Loucy (cell line): ENCODE measurements at regions not wholly inside any gene's neighbourhood (a gene's known extent, or its start where the extent isn't known, plus 50 kb on each side); places are given as distances from the start of the nearest gene placed in this dataset.

ENCODE experiments used
- H2AFZ ChIP-seq: fragments of 200-600 bp; sonication (generic); 2 replicates; pipeline ENCODE4 v1.6.0; 2016; ENCODE audit warnings: antibody characterized with exemption, mild to moderate bottlenecking, low read length, moderate library complexity
- H3F3A ChIP-seq: fragments of 200-600 bp; 2 replicates; pipeline ENCODE4 v1.6.0; 2016; ENCODE audit warnings: antibody characterized with exemption, low read depth, mild to moderate bottlenecking
- H3K27me3 ChIP-seq: fragments of 200-600 bp; sonication (generic); 2 replicates; pipeline ENCODE4 v1.6.1; 2014; ENCODE audit warnings: low read length, mild to moderate bottlenecking; ENCODE audit not compliant: insufficient read depth, poor library complexity, severe bottlenecking
- H3K36me3 ChIP-seq: fragments of 200-600 bp; sonication (generic); 2 replicates; pipeline ENCODE4 v1.6.1; 2016; ENCODE audit warnings: low read length; ENCODE audit not compliant: insufficient read depth
- H3K4me1 ChIP-seq: fragments of 200-600 bp; sonication (generic); 2 replicates; pipeline ENCODE4 v1.5.1; 2014; ENCODE audit warnings: low read length, mild to moderate bottlenecking; ENCODE audit not compliant: insufficient read depth, poor library complexity, severe bottlenecking
- H3K4me2 ChIP-seq: fragments of 200-600 bp; sonication (generic); 2 replicates; pipeline ENCODE4 v1.6.0; 2014; ENCODE audit warnings: antibody characterized with exemption, low read length, low read depth, mild to moderate bottlenecking; ENCODE audit not compliant: poor library complexity, severe bottlenecking
- H3K4me3 ChIP-seq: fragments of 200-600 bp; sonication (generic); 2 replicates; pipeline ENCODE4 v1.5.1; 2014; ENCODE audit warnings: low read length, mild to moderate bottlenecking, mixed read lengths; ENCODE audit not compliant: poor library complexity, severe bottlenecking
- H3K79me2 ChIP-seq: fragments of 200-600 bp; sonication (generic); 2 replicates; pipeline ENCODE4 v1.6.1; 2014; ENCODE audit warnings: low read length; ENCODE audit not compliant: insufficient read depth
- H3K9ac ChIP-seq: fragments of 200-600 bp; sonication (generic); 2 replicates; pipeline ENCODE4 v1.6.0; 2014; ENCODE audit warnings: mild to moderate bottlenecking, low read depth, low read length, moderate library complexity; ENCODE audit not compliant: poor library complexity, severe bottlenecking
- H3K9me2 ChIP-seq: fragments of 200-600 bp; sonication (generic); replicated peaks from 2 replicates; pipeline ENCODE4 v1.6.1; 2016; ENCODE audit warnings: low read depth, low read length, mixed read lengths
- H3K9me3 ChIP-seq: fragments of 200-600 bp; sonication (generic); 2 replicates; pipeline ENCODE4 v1.6.1; 2014; ENCODE audit warnings: mild to moderate bottlenecking, antibody characterized with exemption, low read length, low read depth; ENCODE audit not compliant: insufficient read depth
- H4K20me1 ChIP-seq: fragments of 200-600 bp; sonication (generic); 2 replicates; pipeline ENCODE4 v1.6.0; 2014; ENCODE audit warnings: antibody characterized with exemption, low read length, mild to moderate bottlenecking; ENCODE audit not compliant: insufficient read depth, poor library complexity, severe bottlenecking
- EZH2phosphoT487 ChIP-seq: fragments of 200-600 bp; IDR thresholded peaks from 2 replicates; pipeline ENCODE4 v1.6.1; 2018; ENCODE audit warnings: antibody characterized with exemption, mild to moderate bottlenecking, moderate library complexity, borderline replicate concordance
- TF ChIP-seq, protein P1 (sequence below): fragments of 200-600 bp; sonication (generic); conservative IDR thresholded peaks from 2 replicates; pipeline ENCODE4 v1.5.1; 2014; ENCODE audit warnings: mild to moderate bottlenecking, antibody characterized with exemption, low read length

DNA sequence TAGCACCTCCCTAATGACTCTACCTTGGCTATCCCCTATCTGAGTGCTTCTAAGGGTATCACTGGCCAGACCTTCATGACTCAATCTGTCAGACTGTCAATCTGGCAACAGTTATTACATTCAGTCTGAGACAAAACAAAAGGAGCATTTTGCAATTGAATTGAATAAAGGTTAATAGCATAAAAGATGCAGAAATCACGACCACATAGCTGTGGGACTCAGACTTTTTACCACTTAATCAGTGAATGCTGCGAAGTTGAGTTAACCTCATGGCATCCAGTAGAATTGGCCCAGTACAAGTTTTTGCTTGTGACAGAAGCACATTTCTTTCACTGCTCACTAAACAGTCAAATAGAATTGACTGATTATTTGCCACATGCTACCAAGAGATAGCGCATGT, 480.7 kb upstream of the DPPA4 start:
- Histone ChIP-seq H3K9me3 (no peaks in the 10 kb centered on the region), H3K4me1 (no peaks in the 10 kb centered on the region), H3K9ac (no peak overlapping the region), H3K79me2 (no peaks in the 10 kb centered on the region), H3F3A (no peaks in the 10 kb centered on the region), H4K20me1 (no peaks in the 10 kb centered on the region), H3K4me3 (no peak overlapping the region), H3K36me3 (no peaks in the 10 kb centered on the region), H2AFZ (no peak overlapping the region), H3K27me3 (no peaks in the 10 kb centered on the region), H3K9me2 (no peaks in the 10 kb centered on the region), H3K4me2 (no peak overlapping the region)
- no peak for TF ChIP-seq EZH2phosphoT487
- TF ChIP-seq, protein P1, sequence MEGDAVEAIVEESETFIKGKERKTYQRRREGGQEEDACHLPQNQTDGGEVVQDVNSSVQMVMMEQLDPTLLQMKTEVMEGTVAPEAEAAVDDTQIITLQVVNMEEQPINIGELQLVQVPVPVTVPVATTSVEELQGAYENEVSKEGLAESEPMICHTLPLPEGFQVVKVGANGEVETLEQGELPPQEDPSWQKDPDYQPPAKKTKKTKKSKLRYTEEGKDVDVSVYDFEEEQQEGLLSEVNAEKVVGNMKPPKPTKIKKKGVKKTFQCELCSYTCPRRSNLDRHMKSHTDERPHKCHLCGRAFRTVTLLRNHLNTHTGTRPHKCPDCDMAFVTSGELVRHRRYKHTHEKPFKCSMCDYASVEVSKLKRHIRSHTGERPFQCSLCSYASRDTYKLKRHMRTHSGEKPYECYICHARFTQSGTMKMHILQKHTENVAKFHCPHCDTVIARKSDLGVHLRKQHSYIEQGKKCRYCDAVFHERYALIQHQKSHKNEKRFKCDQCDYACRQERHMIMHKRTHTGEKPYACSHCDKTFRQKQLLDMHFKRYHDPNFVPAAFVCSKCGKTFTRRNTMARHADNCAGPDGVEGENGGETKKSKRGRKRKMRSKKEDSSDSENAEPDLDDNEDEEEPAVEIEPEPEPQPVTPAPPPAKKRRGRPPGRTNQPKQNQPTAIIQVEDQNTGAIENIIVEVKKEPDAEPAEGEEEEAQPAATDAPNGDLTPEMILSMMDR: no peak

DNA sequence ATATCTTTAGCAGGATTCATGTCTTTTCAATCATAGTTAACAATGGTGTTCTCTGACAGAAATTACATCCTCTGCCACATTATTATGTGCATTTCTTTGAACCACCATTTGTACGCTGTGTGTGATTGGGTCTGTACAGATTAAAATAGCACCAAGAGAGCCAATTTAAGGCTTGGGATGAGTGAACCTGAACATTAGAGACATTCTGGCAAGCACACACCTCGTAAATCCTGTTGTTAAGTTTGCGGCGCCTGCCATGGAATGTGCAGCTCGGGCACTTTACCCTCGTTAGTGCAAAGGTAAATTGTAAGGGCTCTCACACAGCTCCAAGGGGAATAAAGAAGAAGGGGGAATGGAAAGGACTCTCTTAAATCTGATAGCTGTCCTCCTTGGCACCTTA, 482.4 kb upstream of the DPPA4 start:
- TF ChIP-seq EZH2phosphoT487: no peak
- TF ChIP-seq, protein P1: no peak
- H3K4me1 ChIP-seq: no peaks in the 10 kb centered on the region
- no peaks in the 10 kb centered on the region for H3K9me2 ChIP-seq
- no peak overlapping the region for H3K9ac ChIP-seq
- no peak overlapping the region for H3K4me3 ChIP-seq
- H3K79me2 ChIP-seq: no peaks in the 10 kb centered on the region
- H2AFZ ChIP-seq: no peak overlapping the region
- no peak overlapping the region for H3K4me2 ChIP-seq
- H3F3A ChIP-seq: no peaks in the 10 kb centered on the region
- H4K20me1 ChIP-seq: no peaks in the 10 kb centered on the region
- no peaks in the 10 kb centered on the region for H3K27me3 ChIP-seq
- no peaks in the 10 kb centered on the region for H3K36me3 ChIP-seq
- H3K9me3 ChIP-seq: no peaks in the 10 kb centered on the region

DNA sequence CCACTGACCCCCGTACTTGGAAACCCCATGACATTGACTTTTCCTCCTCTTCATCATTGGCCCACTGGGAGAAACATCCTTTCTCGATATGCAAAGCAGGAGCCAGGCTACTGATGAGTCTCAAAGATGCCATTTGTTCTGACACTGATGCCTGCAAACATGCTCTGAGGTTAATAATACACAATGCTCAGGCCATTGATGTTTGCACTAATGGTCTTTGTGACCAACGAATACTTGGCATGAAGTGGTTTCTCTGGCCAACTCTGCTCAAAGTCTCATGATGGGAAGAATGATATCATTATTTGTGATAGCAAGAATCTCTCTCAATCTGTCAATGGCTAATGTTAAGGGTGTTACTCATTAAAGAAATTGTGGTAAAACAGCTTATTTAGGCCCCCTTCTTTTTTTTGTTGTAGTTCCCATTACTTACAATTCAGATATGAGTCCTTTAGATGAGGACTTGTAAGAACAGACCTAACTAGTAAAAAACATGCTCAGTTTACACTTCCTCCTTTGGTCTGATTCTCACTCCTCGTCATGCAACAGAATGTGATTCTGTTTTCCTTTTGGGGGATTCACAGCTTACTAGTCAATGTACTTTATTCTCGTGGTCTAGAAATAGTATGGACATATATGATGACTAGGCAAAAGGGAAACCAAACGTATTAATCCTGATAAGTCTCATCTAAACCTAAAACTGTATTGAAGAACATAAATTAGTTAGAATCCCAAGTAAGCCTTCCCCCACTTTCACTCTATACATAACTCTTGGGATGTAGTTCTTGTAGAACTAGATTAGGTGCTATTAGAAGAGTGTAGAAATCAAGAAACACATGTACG, 488.8 kb upstream of the DPPA4 start:
- Histone ChIP-seq H3K36me3 (no peaks in the 10 kb centered on the region), H3K4me1 (peaks cover 8% of the 10 kb centered on the region), H3F3A (no peaks in the 10 kb centered on the region), H3K4me2 (no peak overlapping the region), H2AFZ (no peak overlapping the region), H3K9ac (no peak overlapping the region), H3K27me3 (no peaks in the 10 kb centered on the region), H4K20me1 (no peaks in the 10 kb centered on the region), H3K9me3 (no peaks in the 10 kb centered on the region), H3K9me2 (no peaks in the 10 kb centered on the region), H3K4me3 (no peak overlapping the region), H3K79me2 (no peaks in the 10 kb centered on the region)
- no peak for TF ChIP-seq EZH2phosphoT487
- TF ChIP-seq, protein P1: no peak
